ENCODE measurements at regions not wholly inside any gene's neighbourhood (a gene's known extent, or its start where the extent isn't known, plus 50 kb on each side); places are given as distances from the start of the nearest gene placed in this dataset.
A peak's percentile ranks its signal among the peaks of the same experiment; 100 is the strongest.

DNA sequence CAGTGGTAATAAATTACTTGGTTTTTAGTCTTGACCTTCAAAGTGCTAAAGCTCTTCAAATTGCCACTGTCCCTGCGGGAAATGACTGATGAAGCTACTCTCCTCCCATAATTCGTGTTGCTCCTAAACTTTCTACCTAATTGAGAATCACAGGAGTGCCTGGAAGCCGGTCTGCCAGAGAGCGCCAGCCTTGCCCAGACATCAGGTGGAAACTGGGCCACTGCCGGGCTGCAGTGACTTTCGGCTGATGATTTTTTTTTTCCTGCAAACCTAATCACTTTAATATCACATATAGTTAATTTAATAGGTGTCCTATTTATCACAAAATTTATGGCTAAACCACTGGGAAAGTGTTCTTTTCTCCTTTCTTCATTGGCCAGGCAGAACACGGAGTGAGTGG, 59.6 kb upstream of the UBE3C start:
- Histone ChIP-seq H4K20me1 (ENCODE audit: insufficient read depth) (no peaks in the 10 kb centered on the region), H3K9me3 (ENCODE audit: control insufficient read depth in 1 of 2, insufficient read depth in 1 of 2, low read depth in 1 of 2, low read length in 2 of 2) (no peaks in the 10 kb centered on the region), H3K27me3 (ENCODE audit: insufficient read depth, low read length) (no peaks in the 10 kb centered on the region), H2AFZ (ENCODE audit: low read depth, low read length, poor library complexity, severe bottlenecking) (peak overlapping the region; percentile 68), H3K4me2 (ENCODE audit: low read length) (no peak overlapping the region), H3K9ac (ENCODE audit: low read length) (no peak overlapping the region), H3K36me3 (ENCODE audit: control insufficient read depth in 1 of 2, insufficient read depth in 2 of 2, low read length in 2 of 2) (no peaks in the 10 kb centered on the region), H3K4me3 (replicated peaks in 1 of 2; ENCODE audit: low read depth in 1 of 2, low read length in 2 of 2) (no peak overlapping the region), H3K27ac (ENCODE audit: low read depth, low read length) (no peak overlapping the region), H3K79me2 (ENCODE audit: insufficient read depth, low read length) (no peaks in the 10 kb centered on the region), H3K4me1 (ENCODE audit: control insufficient read depth in 1 of 2, insufficient read depth in 2 of 2, low read length in 2 of 2) (peaks cover 3 to 16% of the 10 kb centered on the region in 2 experiments; a peak in 3 of 4 replicates), H3K9me2 (ENCODE audit: insufficient read depth) (no peaks in the 10 kb centered on the region)
- DNase-seq (ENCODE audit: low read depth, low spot score) (no peak), ATAC-seq (no peak)
- no peak for TF ChIP-seq CBX3 (IDR thresholded peaks at IDR 0.05; ENCODE audit: low read depth)
- no peak for TF ChIP-seq CEBPB (IDR thresholded peaks at IDR 0.05; ENCODE audit: low read depth)
- no peak for TF ChIP-seq JUND (IDR thresholded peaks at IDR 0.05)
- no peak for TF ChIP-seq SRF (IDR thresholded peaks at IDR 0.05; ENCODE audit: low read depth)
- no peak for TF ChIP-seq RAD21 (IDR thresholded peaks at IDR 0.05; ENCODE audit: low read depth)
- TF ChIP-seq, protein P1, sequence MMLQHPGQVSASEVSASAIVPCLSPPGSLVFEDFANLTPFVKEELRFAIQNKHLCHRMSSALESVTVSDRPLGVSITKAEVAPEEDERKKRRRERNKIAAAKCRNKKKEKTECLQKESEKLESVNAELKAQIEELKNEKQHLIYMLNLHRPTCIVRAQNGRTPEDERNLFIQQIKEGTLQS (IDR thresholded peaks at IDR 0.05): no peak
- TF ChIP-seq, protein P2, sequence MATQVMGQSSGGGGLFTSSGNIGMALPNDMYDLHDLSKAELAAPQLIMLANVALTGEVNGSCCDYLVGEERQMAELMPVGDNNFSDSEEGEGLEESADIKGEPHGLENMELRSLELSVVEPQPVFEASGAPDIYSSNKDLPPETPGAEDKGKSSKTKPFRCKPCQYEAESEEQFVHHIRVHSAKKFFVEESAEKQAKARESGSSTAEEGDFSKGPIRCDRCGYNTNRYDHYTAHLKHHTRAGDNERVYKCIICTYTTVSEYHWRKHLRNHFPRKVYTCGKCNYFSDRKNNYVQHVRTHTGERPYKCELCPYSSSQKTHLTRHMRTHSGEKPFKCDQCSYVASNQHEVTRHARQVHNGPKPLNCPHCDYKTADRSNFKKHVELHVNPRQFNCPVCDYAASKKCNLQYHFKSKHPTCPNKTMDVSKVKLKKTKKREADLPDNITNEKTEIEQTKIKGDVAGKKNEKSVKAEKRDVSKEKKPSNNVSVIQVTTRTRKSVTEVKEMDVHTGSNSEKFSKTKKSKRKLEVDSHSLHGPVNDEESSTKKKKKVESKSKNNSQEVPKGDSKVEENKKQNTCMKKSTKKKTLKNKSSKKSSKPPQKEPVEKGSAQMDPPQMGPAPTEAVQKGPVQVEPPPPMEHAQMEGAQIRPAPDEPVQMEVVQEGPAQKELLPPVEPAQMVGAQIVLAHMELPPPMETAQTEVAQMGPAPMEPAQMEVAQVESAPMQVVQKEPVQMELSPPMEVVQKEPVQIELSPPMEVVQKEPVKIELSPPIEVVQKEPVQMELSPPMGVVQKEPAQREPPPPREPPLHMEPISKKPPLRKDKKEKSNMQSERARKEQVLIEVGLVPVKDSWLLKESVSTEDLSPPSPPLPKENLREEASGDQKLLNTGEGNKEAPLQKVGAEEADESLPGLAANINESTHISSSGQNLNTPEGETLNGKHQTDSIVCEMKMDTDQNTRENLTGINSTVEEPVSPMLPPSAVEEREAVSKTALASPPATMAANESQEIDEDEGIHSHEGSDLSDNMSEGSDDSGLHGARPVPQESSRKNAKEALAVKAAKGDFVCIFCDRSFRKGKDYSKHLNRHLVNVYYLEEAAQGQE (IDR thresholded peaks at IDR 0.05; ENCODE audit: low read depth): no peak
- no peak for TF ChIP-seq SP1 (IDR thresholded peaks at IDR 0.05; ENCODE audit: low read depth)
- no peak for TF ChIP-seq POLR2A (IDR thresholded peaks at IDR 0.05; ENCODE audit: borderline replicate concordance, extremely low read depth, insufficient read depth, insufficient read length)
- no peak for TF ChIP-seq MAX (IDR thresholded peaks at IDR 0.05)
- intact Hi-C loops (cut with micrococcal nuclease): no loop called here
- POLR2A ChIA-PET: no interaction called here
- no TSS peak for BruUV-seq (replicated peaks)
- RAD21 ChIA-PET (ENCODE audit: low non-redundant PET in 1 of 2, low total read pairs in 2 of 2, uncharacterized antibody in 2 of 2, unreplicated experiment in 2 of 2): no interaction called here
- CTCF ChIA-PET: no interaction called here

All from HCT116 (cell line).